ENCODE measurements at regions not wholly inside any gene's neighbourhood (a gene's known extent, or its start where the extent isn't known, plus 50 kb on each side); places are given as distances from the start of the nearest gene placed in this dataset.

GRCh38 chr3:113157408-113158030 lies 53.8 kb upstream of the BOC start:
- no peaks in the 10 kb centered on the region for H4K20me1 ChIP-seq (ENCODE audit: control insufficient read depth, extremely low read depth, insufficient read depth, low read length)
- H2AFZ ChIP-seq (ENCODE audit: control insufficient read depth, low read length), result no peak overlapping the region
- TF ChIP-seq EZH2 (IDR thresholded peaks at IDR 0.05; ENCODE audit: low read length), result no peak
- TF ChIP-seq CTCF (optimal IDR thresholded peaks at IDR 0.05 in 1 of 3, IDR thresholded peaks at IDR 0.05 in 1 of 3, conservative IDR thresholded peaks at IDR 0.05 in 1 of 3; ENCODE audit: extremely low read depth in 1 of 3, insufficient read depth in 2 of 3, low read length in 3 of 3), result no peak
- H3K9ac ChIP-seq (ENCODE audit: control insufficient read depth, extremely low read depth, insufficient read depth, low read length), result no peak overlapping the region
- no peaks in the 10 kb centered on the region for H3K27me3 ChIP-seq (ENCODE audit: control insufficient read depth, extremely low read depth, insufficient read depth, low read length)
- dilution Hi-C loops (cut with MboI; ENCODE audit: extremely low pct_ligation_motif_present, low sequenced_read_pairs), result no loop called here
- FAIRE-seq (no peak), DNase-seq (ENCODE audit: low read depth, low spot score) (no peak)
- H3K36me3 ChIP-seq (ENCODE audit: control insufficient read depth in 2 of 2, extremely low read depth in 1 of 2, insufficient read depth in 2 of 2, low read length in 2 of 2), result no peaks in the 10 kb centered on the region
- no peak overlapping the region for H3K4me3 ChIP-seq (ENCODE audit: control insufficient read depth in 2 of 3, extremely low read depth in 1 of 3, insufficient read depth in 2 of 3, low read depth in 1 of 3, low read length in 3 of 3)
- H3K4me1 ChIP-seq (ENCODE audit: control insufficient read depth, extremely low read depth, insufficient read depth, low read length), result peaks cover 3% of the 10 kb centered on the region
- no peak overlapping the region for H3K4me2 ChIP-seq (ENCODE audit: control insufficient read depth, extremely low read depth, insufficient read depth, low read depth, low read length)
- H3K9me1 ChIP-seq (ENCODE audit: control insufficient read depth, extremely low read depth, insufficient read depth, low read length), result no peaks in the 10 kb centered on the region
- H3K27ac ChIP-seq (ENCODE audit: control insufficient read depth, insufficient read depth, low read length), result no peak overlapping the region
- H3K9me3 ChIP-seq (ENCODE audit: control insufficient read depth, low read depth, low read length), result no peaks in the 10 kb centered on the region
- no peaks in the 10 kb centered on the region for H3K79me2 ChIP-seq (ENCODE audit: control insufficient read depth, insufficient read depth, low read length)

DNA sequence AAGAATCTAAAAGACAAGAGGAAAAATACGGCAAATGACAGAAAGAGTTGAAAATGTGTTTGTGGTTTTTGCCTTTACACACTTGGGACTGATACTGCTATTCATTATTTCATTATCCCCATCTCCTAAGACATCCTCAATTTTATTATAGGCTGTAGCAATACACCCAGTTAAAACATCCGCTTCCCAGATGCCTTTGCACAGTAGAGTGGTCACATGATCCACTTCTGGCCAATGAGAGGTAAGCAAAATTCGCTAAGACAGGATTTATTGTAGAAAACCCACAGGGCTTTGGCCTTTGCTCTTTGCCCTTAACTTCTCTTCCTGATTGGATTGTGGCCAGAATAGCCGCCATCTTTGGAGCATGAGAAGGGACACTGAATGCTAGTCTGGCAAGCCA lies 53.2 kb upstream of the BOC start:
- DNase-seq (ENCODE audit: low read depth, low spot score) (no peak), FAIRE-seq (no peak)
- Histone ChIP-seq H3K4me2 (ENCODE audit: control insufficient read depth, extremely low read depth, insufficient read depth, low read depth, low read length) (no peak overlapping the region), H3K9me3 (ENCODE audit: control insufficient read depth, low read depth, low read length) (no peaks in the 10 kb centered on the region), H3K27ac (ENCODE audit: control insufficient read depth, insufficient read depth, low read length) (no peak overlapping the region), H3K9ac (ENCODE audit: control insufficient read depth, extremely low read depth, insufficient read depth, low read length) (no peak overlapping the region), H3K4me3 (ENCODE audit: control insufficient read depth in 2 of 3, extremely low read depth in 1 of 3, insufficient read depth in 2 of 3, low read depth in 1 of 3, low read length in 3 of 3) (no peak overlapping the region), H3K36me3 (ENCODE audit: control insufficient read depth in 2 of 2, extremely low read depth in 1 of 2, insufficient read depth in 2 of 2, low read length in 2 of 2) (no peaks in the 10 kb centered on the region), H4K20me1 (ENCODE audit: control insufficient read depth, extremely low read depth, insufficient read depth, low read length) (no peaks in the 10 kb centered on the region), H2AFZ (ENCODE audit: control insufficient read depth, low read length) (no peak overlapping the region), H3K27me3 (ENCODE audit: control insufficient read depth, extremely low read depth, insufficient read depth, low read length) (no peaks in the 10 kb centered on the region), H3K4me1 (ENCODE audit: control insufficient read depth, extremely low read depth, insufficient read depth, low read length) (peaks cover 3% of the 10 kb centered on the region), H3K9me1 (ENCODE audit: control insufficient read depth, extremely low read depth, insufficient read depth, low read length) (no peaks in the 10 kb centered on the region), H3K79me2 (ENCODE audit: control insufficient read depth, insufficient read depth, low read length) (no peaks in the 10 kb centered on the region)
- dilution Hi-C loops (cut with MboI; ENCODE audit: extremely low pct_ligation_motif_present, low sequenced_read_pairs), result no loop called here
- TF ChIP-seq CTCF (optimal IDR thresholded peaks at IDR 0.05 in 1 of 3, IDR thresholded peaks at IDR 0.05 in 1 of 3, conservative IDR thresholded peaks at IDR 0.05 in 1 of 3; ENCODE audit: extremely low read depth in 1 of 3, insufficient read depth in 2 of 3, low read length in 3 of 3) (no peak), EZH2 (IDR thresholded peaks at IDR 0.05; ENCODE audit: low read length) (no peak)
